ENCODE measurements at regions not wholly inside any gene's neighbourhood (a gene's known extent, or its start where the extent isn't known, plus 50 kb on each side); places are given as distances from the start of the nearest gene placed in this dataset.

GRCh38 chr4:120291541-120291940 is 224.9 kb upstream of the MAD2L1 start:
- H3K4me3 ChIP-seq (ENCODE audit: insufficient read depth, low read depth, low read length), result no peak overlapping the region
- H3K14ac ChIP-seq (replicated peaks; ENCODE audit: low read depth, low read length), result no peak overlapping the region
- H3K56ac ChIP-seq (ENCODE audit: extremely low read depth, insufficient read depth, low read length), result no peak overlapping the region
- 83% methylated on average over 2 of the region's 7 CpGs; no CpG with 5 or more reads in 1 of the 2 experiments for WGBS, 2 experiments (ENCODE audit: extremely low coverage in 2 of 2, insufficient read length in 1 of 2)
- no peak overlapping the region for H3K4me2 ChIP-seq (ENCODE audit: low read depth, low read length)
- ChIA-PET POLR2A (ENCODE audit: unreplicated experiment) (no interaction called here), CTCF (no interaction called here)
- no peak overlapping the region for H3K23ac ChIP-seq (ENCODE audit: low read depth, low read length)
- BruUV-seq (replicated peaks), result no TSS peak
- H3K27ac ChIP-seq (ENCODE audit: insufficient read depth, low read length), result no peak overlapping the region
- no peaks in the 10 kb centered on the region for H3K4me1 ChIP-seq (ENCODE audit: control insufficient read depth, insufficient read depth, low read length)
- H3K36me3 ChIP-seq (ENCODE audit: control insufficient read depth, insufficient read depth, low read length), result no peaks in the 10 kb centered on the region
- no peak overlapping the region for H4K5ac ChIP-seq (ENCODE audit: low read depth, low read length)
- no peak overlapping the region for H2AK5ac ChIP-seq (ENCODE audit: low read depth, low read length)
- dilution Hi-C loops (cut with HindIII; ENCODE audit: low sequenced_read_pairs, unreplicated experiment) (no loop called here), in situ Hi-C loops (cut with MboI; ENCODE audit: low sequenced_read_pairs) (no loop called here), intact Hi-C loops (cut with micrococcal nuclease) (no loop called here)
- no peak for TF ChIP-seq MXI1 (IDR thresholded peaks at IDR 0.05; ENCODE audit: borderline replicate concordance, low read depth, low read length)
- no peak for TF ChIP-seq USF2 (IDR thresholded peaks at IDR 0.05; ENCODE audit: low read depth, low read length)
- TF ChIP-seq MAFK (IDR thresholded peaks at IDR 0.05; ENCODE audit: low read depth, low read length), result no peak
- TF ChIP-seq BHLHE40 (IDR thresholded peaks at IDR 0.05; ENCODE audit: low read depth, low read length), result no peak
- TF ChIP-seq CEBPB (IDR thresholded peaks at IDR 0.05; ENCODE audit: low read depth, low read length), result no peak
- TF ChIP-seq RCOR1 (IDR thresholded peaks at IDR 0.05; ENCODE audit: insufficient replicate concordance, low read length), result no peak
- no peak for TF ChIP-seq ELK1 (IDR thresholded peaks at IDR 0.05; ENCODE audit: borderline replicate concordance, low read depth, low read length)
- no peak for TF ChIP-seq NFE2L2 (IDR thresholded peaks at IDR 0.05; ENCODE audit: low read depth, low read length)
- no peak for TF ChIP-seq CHD1 (IDR thresholded peaks at IDR 0.05; ENCODE audit: low read depth, low read length)
- TF ChIP-seq FOS (IDR thresholded peaks at IDR 0.05; ENCODE audit: low read depth, low read length), result no peak
- TF ChIP-seq CTCF (conservative IDR thresholded peaks at IDR 0.05; ENCODE audit: low read depth, low read length), result no peak
- no peak for TF ChIP-seq RAD21 (IDR thresholded peaks at IDR 0.05; ENCODE audit: low read length)
- no peak for TF ChIP-seq SMC3 (IDR thresholded peaks at IDR 0.05; ENCODE audit: low read depth, low read length)
- no peak for TF ChIP-seq RFX5 (IDR thresholded peaks at IDR 0.05; ENCODE audit: low read depth, low read length)
- no peak for TF ChIP-seq POLR2A (IDR thresholded peaks at IDR 0.05; ENCODE audit: low read depth, low read length)
- no peak for TF ChIP-seq MAZ (IDR thresholded peaks at IDR 0.05; ENCODE audit: borderline replicate concordance, low read depth, low read length)
- H3K27me3 ChIP-seq (ENCODE audit: control insufficient read depth, insufficient read depth, low read length), result no peaks in the 10 kb centered on the region
- H4K91ac ChIP-seq (ENCODE audit: insufficient read depth, low read depth, low read length), result no peak overlapping the region
- H2AK9ac ChIP-seq (replicated peaks; ENCODE audit: low read depth, low read length, poor library complexity), result no peak overlapping the region
- no peaks in the 10 kb centered on the region for H4K20me1 ChIP-seq (ENCODE audit: insufficient read depth, low read length)
- H3K18ac ChIP-seq (ENCODE audit: low read depth, low read length), result no peak overlapping the region
- no peak overlapping the region for H2BK5ac ChIP-seq (ENCODE audit: low read depth, low read length, poor library complexity, severe bottlenecking)
- no peak overlapping the region for H2BK120ac ChIP-seq (ENCODE audit: low read depth, low read length)
- H2AFZ ChIP-seq (replicated peaks; ENCODE audit: low read length, poor library complexity), result no peak overlapping the region
- no peaks in the 10 kb centered on the region for H3K9me1 ChIP-seq (ENCODE audit: insufficient read depth, low read length)
- DNase-seq, result no peak
- ATAC-seq (ENCODE audit: low read depth), result no peak
- no peak overlapping the region for H2BK15ac ChIP-seq (ENCODE audit: low read depth, low read length)
- no peak overlapping the region for H4K8ac ChIP-seq (ENCODE audit: low read depth in 2 of 2, low read length in 2 of 2)
- H3K9ac ChIP-seq (ENCODE audit: low read depth, low read length), result no peak overlapping the region
- H2BK20ac ChIP-seq (ENCODE audit: low read depth, low read length), result no peak overlapping the region
- no peaks in the 10 kb centered on the region for H3K9me3 ChIP-seq (ENCODE audit: control insufficient read depth, insufficient read depth, low read length)
- H3K4ac ChIP-seq (ENCODE audit: low read depth, low read length), result no peak overlapping the region
- no peaks in the 10 kb centered on the region for H3K79me1 ChIP-seq (ENCODE audit: low read depth in 1 of 2, low read length in 2 of 2)

Measured in IMR-90 (cell line).